ENCODE measurements at regions not wholly inside any gene's neighbourhood (a gene's known extent, or its start where the extent isn't known, plus 50 kb on each side); places are given as distances from the start of the nearest gene placed in this dataset.

DNA sequence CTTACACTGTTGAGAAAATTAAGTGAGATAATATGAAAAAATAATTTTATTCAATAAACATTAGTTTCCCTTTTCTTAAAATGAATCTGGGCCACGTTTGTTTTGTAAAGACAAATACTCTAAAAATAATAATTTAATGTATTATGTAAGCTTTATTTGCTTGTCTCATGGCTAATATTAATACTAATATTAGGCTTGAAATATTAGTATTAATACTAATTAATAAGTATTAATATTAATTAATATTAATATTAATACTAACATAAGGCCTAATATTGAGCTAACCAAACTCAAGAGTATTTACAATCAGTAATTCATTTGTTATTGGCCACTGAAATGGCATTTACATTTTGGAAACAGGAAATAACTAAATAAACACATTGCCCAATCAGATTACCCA is 280.1 kb upstream of the ESRRG start:
- TF ChIP-seq, protein P1, sequence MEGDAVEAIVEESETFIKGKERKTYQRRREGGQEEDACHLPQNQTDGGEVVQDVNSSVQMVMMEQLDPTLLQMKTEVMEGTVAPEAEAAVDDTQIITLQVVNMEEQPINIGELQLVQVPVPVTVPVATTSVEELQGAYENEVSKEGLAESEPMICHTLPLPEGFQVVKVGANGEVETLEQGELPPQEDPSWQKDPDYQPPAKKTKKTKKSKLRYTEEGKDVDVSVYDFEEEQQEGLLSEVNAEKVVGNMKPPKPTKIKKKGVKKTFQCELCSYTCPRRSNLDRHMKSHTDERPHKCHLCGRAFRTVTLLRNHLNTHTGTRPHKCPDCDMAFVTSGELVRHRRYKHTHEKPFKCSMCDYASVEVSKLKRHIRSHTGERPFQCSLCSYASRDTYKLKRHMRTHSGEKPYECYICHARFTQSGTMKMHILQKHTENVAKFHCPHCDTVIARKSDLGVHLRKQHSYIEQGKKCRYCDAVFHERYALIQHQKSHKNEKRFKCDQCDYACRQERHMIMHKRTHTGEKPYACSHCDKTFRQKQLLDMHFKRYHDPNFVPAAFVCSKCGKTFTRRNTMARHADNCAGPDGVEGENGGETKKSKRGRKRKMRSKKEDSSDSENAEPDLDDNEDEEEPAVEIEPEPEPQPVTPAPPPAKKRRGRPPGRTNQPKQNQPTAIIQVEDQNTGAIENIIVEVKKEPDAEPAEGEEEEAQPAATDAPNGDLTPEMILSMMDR (IDR thresholded peaks at IDR 0.05): no peak
- TF ChIP-seq POLR2A (IDR thresholded peaks at IDR 0.05): no peak
- Histone ChIP-seq H3K9me3 (replicated peaks in 1 of 3) (no peaks in the 10 kb centered on the region), H3K4me1 (replicated peaks in 1 of 2) (no peaks in the 10 kb centered on the region), H3K27me3 (no peaks in the 10 kb centered on the region), H3K27ac (no peak overlapping the region), H3K4me3 (no peak overlapping the region), H3K36me3 (replicated peaks in 1 of 2) (no peaks in the 10 kb centered on the region)
- WGBS, 4 donors: 76 to 84% (median 81%) methylated on average over 1 of the region's 1 CpG
- intact Hi-C loops (cut with DNase I): no loop called here
- DNase-seq: no peak

- no peaks in the 10 kb centered on the region for H3K27me3 ChIP-seq
- H3K27ac ChIP-seq: no peak overlapping the region
- H3K9me3 ChIP-seq (replicated peaks in 1 of 3): no peaks in the 10 kb centered on the region
- no peak for TF ChIP-seq POLR2A (IDR thresholded peaks at IDR 0.05)
- TF ChIP-seq, protein P1 (IDR thresholded peaks at IDR 0.05): no peak
- 74 to 79% (median 76%) methylated on average over 1 of the region's 1 CpG for WGBS, 4 donors
- H3K4me1 ChIP-seq (replicated peaks in 1 of 2): no peaks in the 10 kb centered on the region
- H3K36me3 ChIP-seq (replicated peaks in 1 of 2): no peaks in the 10 kb centered on the region
- intact Hi-C loops (cut with DNase I): no loop called here
- DNase-seq: no peak
- H3K4me3 ChIP-seq: no peak overlapping the region
Measured at GRCh38 chr1:216997831-216998230, 274.6 kb upstream of the ESRRG start.

GRCh38 chr1:216997069-216997468 is 273.8 kb upstream of the ESRRG start:
- TF ChIP-seq, protein P1 (IDR thresholded peaks at IDR 0.05): no peak
- TF ChIP-seq POLR2A (IDR thresholded peaks at IDR 0.05): no peak
- DNase-seq: no peak
- H3K27me3 ChIP-seq: no peaks in the 10 kb centered on the region
- H3K27ac ChIP-seq: no peak overlapping the region
- intact Hi-C loops (cut with DNase I): no loop called here
- no peaks in the 10 kb centered on the region for H3K9me3 ChIP-seq (replicated peaks in 1 of 3)
- H3K4me3 ChIP-seq: no peak overlapping the region
- no peaks in the 10 kb centered on the region for H3K4me1 ChIP-seq (replicated peaks in 1 of 2)
- 43 to 58% (median 49%) methylated on average over 3 of the region's 3 CpGs for WGBS, 4 donors
- H3K36me3 ChIP-seq (replicated peaks in 1 of 2): no peaks in the 10 kb centered on the region

DNA sequence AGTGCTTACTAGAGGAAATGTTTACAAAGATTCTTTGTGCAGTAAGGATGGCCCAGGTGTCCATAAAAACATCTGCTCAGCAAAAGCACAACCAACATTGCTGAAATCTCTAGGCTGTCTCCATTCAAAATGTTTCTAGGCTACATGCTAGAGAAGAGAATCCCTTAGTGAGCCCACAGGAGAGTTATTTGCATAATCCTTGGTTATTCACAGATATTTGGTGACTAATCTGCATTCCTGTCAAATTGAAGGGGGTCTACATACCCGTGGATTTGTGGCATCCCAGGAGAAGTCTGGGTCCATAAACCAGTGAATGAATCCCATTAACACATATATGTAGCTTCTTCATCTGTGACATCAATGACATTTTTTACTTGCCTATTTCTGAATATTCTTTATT is 261.3 kb upstream of the ESRRG start:
- TF ChIP-seq POLR2A (IDR thresholded peaks at IDR 0.05): no peak
- TF ChIP-seq, protein P1 (IDR thresholded peaks at IDR 0.05): no peak
- intact Hi-C loops (cut with DNase I): no loop called here
- no peaks in the 10 kb centered on the region for H3K4me1 ChIP-seq (replicated peaks in 1 of 2)
- DNase-seq: no peak
- no peaks in the 10 kb centered on the region for H3K36me3 ChIP-seq (replicated peaks in 1 of 2)
- H3K27me3 ChIP-seq: no peaks in the 10 kb centered on the region
- no peak overlapping the region for H3K4me3 ChIP-seq
- 32 to 50% (median 46%) methylated on average over 1 of the region's 1 CpG for WGBS, 4 donors
- H3K27ac ChIP-seq: no peak overlapping the region
- H3K9me3 ChIP-seq (replicated peaks in 1 of 3): no peaks in the 10 kb centered on the region

Data from adrenal gland (tissue), 9 donors.